Naive thymus-derived CD4-positive, alpha-beta T cell (primary cell): ENCODE measurements at regions not wholly inside any gene's neighbourhood (a gene's known extent, or its start where the extent isn't known, plus 50 kb on each side); places are given as distances from the start of the nearest gene placed in this dataset.

Experiments used
- ATAC-seq: fragments of 150-1000 bp; cut with Tn5 transposase; 2 replicates; pipeline ENCODE4 v1.10.0; 2021; ENCODE audit warnings: mild to moderate bottlenecking, moderate library complexity
- CTCF ChIA-PET: fragments of 350-600 bp; sonication (Branson Sonifier 250); formaldehyde crosslinking; loops from one replicate; lab custom pipeline; 2021; ENCODE audit warnings: antibody characterized with exemption; lab: Charles Lee
- POLR2A ChIA-PET: fragments of 350-600 bp; sonication (Branson Sonifier 250); formaldehyde crosslinking; loops from one replicate; lab custom pipeline; 2021; ENCODE audit warnings: antibody characterized with exemption, inconsistent platforms; lab: Charles Lee
- DNase-seq, 9 donors: peaks; one replicate each; pipeline versions ENCODE4 v3.0.0 to v3.0.0-alpha.2; 2020 to 2022; ENCODE audit warnings: mixed read lengths in 1 of 9
- H3K27ac ChIP-seq: one replicate; pipeline ENCODE4 v1.7.0; 2013; ENCODE audit warnings: mild to moderate bottlenecking, low read depth, low read length, moderate library complexity
- H3K27me3 ChIP-seq, 2 donors: one replicate each; pipeline ENCODE4 v1.7.0; 2013; ENCODE audit warnings: low read length in 2 of 2, mild to moderate bottlenecking in 2 of 2, moderate library complexity in 2 of 2; ENCODE audit not compliant: control insufficient read depth in 2 of 2, insufficient read depth in 2 of 2
- H3K36me3 ChIP-seq, 3 experiments: 1 replicate in 2 of 3; 2 replicates in 1 of 3; pipeline ENCODE4 v1.7.0; 2013; ENCODE audit warnings: low read length in 3 of 3, mild to moderate bottlenecking in 3 of 3, moderate library complexity in 1 of 3; ENCODE audit not compliant: insufficient read depth in 3 of 3, control insufficient read depth in 2 of 3
- H3K4me1 ChIP-seq, 2 donors: one replicate each; pipeline ENCODE4 v1.7.0; 2013; ENCODE audit warnings: low read length in 2 of 2, mild to moderate bottlenecking in 2 of 2, moderate library complexity in 1 of 2; ENCODE audit not compliant: control insufficient read depth in 2 of 2, insufficient read depth in 2 of 2
- H3K4me3 ChIP-seq: 2 replicates; pipeline ENCODE4 v1.7.0; 2013; ENCODE audit warnings: mild to moderate bottlenecking, low read length
- H3K9me3 ChIP-seq, 3 experiments: 1 replicate in 2 of 3; 2 replicates in 1 of 3; pipeline ENCODE4 v1.7.0; 2013; ENCODE audit warnings: low read length in 3 of 3; ENCODE audit not compliant: control insufficient read depth in 2 of 3
- H3K27ac Mint-ChIP-seq, 9 donors: one replicate each; pipeline ENCODE4 v1.8.0; 2020 to 2022; ENCODE audit warnings: mixed read lengths in 9 of 9, mild to moderate bottlenecking in 8 of 9, moderate library complexity in 5 of 9, inconsistent platforms in 2 of 9
- H3K27me3 Mint-ChIP-seq, 5 donors: one replicate each; pipeline ENCODE4 v1.8.0; 2021 to 2022; ENCODE audit warnings: mixed read lengths in 5 of 5, mild to moderate bottlenecking in 1 of 5
- H3K36me3 Mint-ChIP-seq, 5 donors: one replicate each; pipeline ENCODE4 v1.8.0; 2020 to 2022; ENCODE audit warnings: mixed read lengths in 5 of 5, mild to moderate bottlenecking in 3 of 5, inconsistent platforms in 1 of 5
- H3K4me1 Mint-ChIP-seq, 7 donors: one replicate each; pipeline ENCODE4 v1.8.0; 2020 to 2022; ENCODE audit warnings: mixed read lengths in 7 of 7, mild to moderate bottlenecking in 3 of 7, inconsistent platforms in 1 of 7
- H3K4me3 Mint-ChIP-seq, 10 donors: one replicate each; pipeline ENCODE4 v1.8.0; 2020 to 2022; ENCODE audit warnings: mild to moderate bottlenecking in 10 of 10, mixed read lengths in 10 of 10, moderate library complexity in 6 of 10, inconsistent platforms in 2 of 10
- H3K9me3 Mint-ChIP-seq, 11 donors: one replicate each; pipeline ENCODE4 v1.8.0; 2020 to 2022; ENCODE audit warnings: mixed read lengths in 11 of 11, mild to moderate bottlenecking in 4 of 11, inconsistent platforms in 1 of 11, moderate library complexity in 1 of 11
- intact Hi-C, 2 donors: fragments of 100-400 bp; cut with micrococcal nuclease; formaldehyde crosslinking; loops; one replicate each; pipeline ENCODE4 v1.15.1; 2023

DNA sequence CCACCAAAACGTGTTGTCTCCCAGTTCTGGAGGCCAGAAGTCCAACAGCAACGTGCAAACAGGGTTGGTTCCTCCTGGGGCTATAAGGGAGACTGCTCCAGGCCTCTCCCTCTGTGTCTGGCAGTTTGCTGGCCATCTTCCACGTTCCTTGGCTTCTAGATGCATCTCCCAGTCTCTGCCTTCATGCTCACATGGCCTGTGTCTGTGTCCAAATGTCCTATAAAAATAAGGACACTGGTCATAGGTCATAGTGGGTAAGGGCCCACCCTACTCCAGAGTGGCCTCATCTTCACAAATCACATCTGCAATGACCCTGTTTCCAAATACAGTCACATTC, 69.4 kb upstream of the TAF1B start:
- H3K4me3 Mint-ChIP-seq = no peak overlapping the region
- ATAC-seq (no peak), DNase-seq (no peak)
- no peaks in the 10 kb centered on the region for H3K9me3 Mint-ChIP-seq
- H3K4me1 Mint-ChIP-seq = peaks cover 4 to 25% (median 14%) of the 10 kb centered on the region in 7 donors
- Histone ChIP-seq H3K4me3 (no peak overlapping the region), H3K36me3 (no peaks in the 10 kb centered on the region), H3K9me3 (no peaks in the 10 kb centered on the region), H3K27me3 (no peaks in the 10 kb centered on the region), H3K4me1 (peaks cover 4 to 10% of the 10 kb centered on the region in 2 donors), H3K27ac (no peak overlapping the region)
- CTCF ChIA-PET = interaction anchor here (0.7 kb wide), 1 partner anchor 322 kb away, joined by 3 read pairs; no protein-coding TSS in a partner anchor
- intact Hi-C loops = no loop called here
- H3K27me3 Mint-ChIP-seq = peaks cover 0 to 3% (median 0%) of the 10 kb centered on the region in 5 donors
- no peak overlapping the region for H3K27ac Mint-ChIP-seq
- peaks cover 0 to 2% (median 0%) of the 10 kb centered on the region in 5 donors for H3K36me3 Mint-ChIP-seq
- POLR2A ChIA-PET = no interaction called here

DNA sequence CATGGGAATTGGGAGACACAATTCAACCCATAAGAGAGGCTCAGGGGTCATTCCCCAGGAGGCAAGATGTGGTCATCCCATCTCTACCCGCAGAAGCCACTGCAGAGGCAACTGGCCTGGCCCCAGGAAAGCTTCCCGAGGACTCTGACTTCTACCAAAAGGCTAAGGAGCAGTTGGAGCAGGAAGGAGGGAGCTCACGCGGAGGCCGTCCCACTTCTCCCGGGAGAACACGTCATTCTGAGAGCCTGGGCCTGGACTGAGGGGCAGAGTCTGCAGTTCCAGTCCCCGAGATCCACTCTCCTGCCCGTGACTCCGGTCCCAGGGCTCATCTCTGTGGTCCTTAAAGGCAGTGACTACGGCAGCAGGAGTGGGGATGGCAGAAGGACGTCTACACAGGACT, 69.0 kb upstream of the TAF1B start:
- intact Hi-C loops = no loop called here
- DNase-seq (no peak), ATAC-seq (no peak)
- ChIA-PET POLR2A (no interaction called here), CTCF (no interaction called here)
- H3K36me3 ChIP-seq = no peaks in the 10 kb centered on the region
- no peak overlapping the region for H3K4me3 ChIP-seq
- no peaks in the 10 kb centered on the region for H3K27me3 ChIP-seq
- H3K9me3 ChIP-seq = no peaks in the 10 kb centered on the region
- peaks cover 8 to 29% (median 18%) of the 10 kb centered on the region in 7 donors for H3K4me1 Mint-ChIP-seq
- peaks cover 0 to 3% (median 0%) of the 10 kb centered on the region in 5 donors for H3K27me3 Mint-ChIP-seq
- no peak overlapping the region for H3K4me3 Mint-ChIP-seq
- no peaks in the 10 kb centered on the region for H3K9me3 Mint-ChIP-seq
- no peak overlapping the region for H3K27ac Mint-ChIP-seq
- H3K4me1 ChIP-seq = peaks cover 8 to 14% of the 10 kb centered on the region in 2 donors
- no peak overlapping the region for H3K27ac ChIP-seq
- H3K36me3 Mint-ChIP-seq = peaks cover 0 to 2% (median 0%) of the 10 kb centered on the region in 5 donors

DNA sequence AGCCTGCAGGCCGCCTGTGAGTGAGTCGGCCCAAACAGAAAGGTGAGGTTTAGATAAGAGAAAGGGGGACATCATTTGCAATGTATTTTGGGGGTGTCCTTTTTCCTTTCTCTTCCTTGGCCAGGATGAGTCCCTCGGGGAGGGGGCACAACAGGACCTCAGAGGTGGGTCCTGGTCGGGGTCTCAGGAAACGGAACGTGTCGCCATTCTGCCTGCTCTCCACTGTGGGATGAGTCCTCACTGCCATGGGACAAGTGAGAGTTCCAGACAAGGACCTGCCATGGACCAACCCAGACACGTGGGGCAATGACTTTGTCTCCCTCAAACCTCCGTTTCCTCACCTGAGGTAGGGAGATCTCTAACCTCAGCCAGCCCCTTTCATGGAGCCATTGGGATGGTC, 67.9 kb upstream of the TAF1B start:
- ChIA-PET CTCF (no interaction called here), POLR2A (no interaction called here)
- Histone ChIP-seq H3K4me3 (no peak overlapping the region), H3K27me3 (no peaks in the 10 kb centered on the region), H3K4me1 (peaks cover 18 to 19% of the 10 kb centered on the region in 2 donors), H3K9me3 (no peaks in the 10 kb centered on the region), H3K27ac (no peak overlapping the region), H3K36me3 (no peaks in the 10 kb centered on the region)
- no peak overlapping the region for H3K4me3 Mint-ChIP-seq
- H3K36me3 Mint-ChIP-seq = peaks cover 0 to 2% (median 0%) of the 10 kb centered on the region in 5 donors
- intact Hi-C loops = no loop called here
- peaks cover 16 to 32% (median 23%) of the 10 kb centered on the region in 7 donors for H3K4me1 Mint-ChIP-seq
- H3K27me3 Mint-ChIP-seq = peaks cover 0 to 3% (median 0%) of the 10 kb centered on the region in 5 donors
- no peak overlapping the region for H3K27ac Mint-ChIP-seq
- no peaks in the 10 kb centered on the region for H3K9me3 Mint-ChIP-seq
- DNase-seq = no peak
- no peak for ATAC-seq

DNA sequence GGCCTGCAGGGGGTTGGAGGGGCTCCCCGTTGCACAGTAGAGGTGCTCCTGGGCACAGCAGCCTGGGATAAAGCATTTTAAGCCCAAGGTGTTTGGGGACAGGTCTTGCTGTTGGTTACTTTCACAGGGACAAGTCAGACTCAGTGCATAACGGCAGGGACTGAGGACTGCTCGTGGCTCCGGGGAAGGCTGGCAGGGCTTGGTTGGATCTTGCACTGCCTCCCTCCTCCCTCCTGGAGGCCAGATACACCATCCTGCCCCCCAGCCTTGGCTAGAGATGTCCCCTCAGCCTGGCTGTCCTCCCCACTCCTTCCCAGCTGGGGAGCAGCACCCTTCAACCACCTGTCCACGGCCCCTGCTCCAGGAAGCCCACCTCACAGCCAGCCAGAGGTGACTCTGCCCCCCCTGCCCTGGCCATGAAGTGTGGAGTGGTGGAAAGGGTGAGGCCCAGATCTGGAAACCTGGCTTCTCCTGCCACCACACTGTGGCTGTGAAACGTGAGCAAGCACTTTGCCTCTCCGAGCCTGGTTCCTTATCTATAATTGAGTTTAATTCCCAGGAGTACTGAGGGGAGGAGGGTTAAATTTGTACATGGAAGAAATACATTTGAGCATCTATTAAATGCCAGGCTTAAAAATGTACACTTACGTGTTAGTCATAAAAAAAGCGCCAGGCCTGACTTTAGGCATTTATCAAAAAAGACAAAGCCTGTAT, 67.1 kb upstream of the TAF1B start:
- ATAC-seq = no peak
- Mint-ChIP-seq H3K27ac (no peak overlapping the region), H3K4me3 (no peak overlapping the region), H3K9me3 (no peaks in the 10 kb centered on the region), H3K4me1 (peaks cover 17 to 36% (median 29%) of the 10 kb centered on the region in 7 donors), H3K27me3 (peaks cover 0 to 3% (median 0%) of the 10 kb centered on the region in 5 donors), H3K36me3 (peaks cover 0 to 2% (median 0%) of the 10 kb centered on the region in 5 donors)
- intact Hi-C loops = no loop called here
- no peak for DNase-seq
- Histone ChIP-seq H3K27ac (no peak overlapping the region), H3K4me3 (no peak overlapping the region), H3K27me3 (no peaks in the 10 kb centered on the region), H3K9me3 (no peaks in the 10 kb centered on the region), H3K36me3 (no peaks in the 10 kb centered on the region), H3K4me1 (peaks cover 18 to 23% of the 10 kb centered on the region in 2 donors)
- ChIA-PET POLR2A (no interaction called here), CTCF (no interaction called here)

DNA sequence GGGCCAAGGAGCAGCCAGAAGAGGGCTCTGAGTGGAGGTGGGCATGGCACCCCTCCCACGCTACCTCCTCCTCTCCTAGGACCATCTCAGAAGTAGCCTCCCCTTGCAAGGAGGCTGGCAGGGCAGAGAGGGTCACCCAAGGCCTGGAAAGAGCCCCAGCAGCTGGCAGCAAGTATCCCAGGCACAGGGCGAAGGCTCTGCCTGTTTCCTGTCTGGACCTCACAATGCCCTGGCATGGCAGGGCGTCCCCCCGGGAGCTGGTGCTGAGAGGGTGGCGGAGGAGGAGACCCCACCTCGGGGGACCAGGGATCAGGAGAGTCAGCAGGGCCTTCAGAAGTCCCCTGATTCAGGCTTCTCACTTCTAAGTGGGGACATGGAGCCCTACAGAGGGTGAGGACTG, 66.2 kb upstream of the TAF1B start:
- H3K4me3 ChIP-seq = no peak overlapping the region

DNA sequence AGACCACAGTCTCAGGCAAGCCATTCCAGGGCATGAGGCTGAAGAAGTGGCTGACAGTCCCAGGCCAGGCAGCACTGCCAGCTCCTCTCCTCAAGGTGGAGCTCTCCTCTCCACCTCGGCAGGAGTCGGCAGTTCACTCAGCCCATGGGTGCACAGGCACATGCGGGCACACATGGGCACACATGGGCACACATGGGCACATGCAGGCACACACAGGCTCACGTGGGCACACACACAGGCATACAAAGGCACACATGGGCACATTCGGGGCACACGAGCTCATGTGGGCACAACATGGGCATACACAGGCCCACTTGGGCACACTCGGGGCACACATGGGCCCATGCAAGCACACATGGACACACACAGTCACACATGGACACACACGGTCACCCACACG, 65.3 kb upstream of the TAF1B start:
- CTCF ChIA-PET = interaction anchor here (1.1 kb wide), 1 partner anchor 23 kb away, joined by 3 read pairs; no protein-coding TSS in a partner anchor
- peak overlapping the region in 6 of 9 donors; percentile 14 to 82 (median 50) for H3K27ac Mint-ChIP-seq

More for the DNA sequence above, 66.2 kb upstream of the TAF1B start:
- Mint-ChIP-seq H3K27ac (no peak overlapping the region), H3K9me3 (no peaks in the 10 kb centered on the region), H3K36me3 (peaks cover 0 to 2% (median 0%) of the 10 kb centered on the region in 5 donors), H3K4me1 (peaks cover 17 to 45% (median 34%) of the 10 kb centered on the region in 7 donors), H3K27me3 (peaks cover 0 to 3% (median 0%) of the 10 kb centered on the region in 5 donors), H3K4me3 (no peak overlapping the region)
- Histone ChIP-seq H3K9me3 (no peaks in the 10 kb centered on the region), H3K36me3 (no peaks in the 10 kb centered on the region), H3K27me3 (no peaks in the 10 kb centered on the region), H3K27ac (no peak overlapping the region), H3K4me1 (peaks cover 22 to 32% of the 10 kb centered on the region in 2 donors)
- ChIA-PET CTCF (interaction anchor here (0.6 kb wide), 1 partner anchor 26 kb away, joined by 3 read pairs; no protein-coding TSS in a partner anchor), POLR2A (no interaction called here)
- ATAC-seq (no peak), DNase-seq (no peak)
- intact Hi-C loops = no loop called here

More for the DNA sequence above, 65.3 kb upstream of the TAF1B start:
- intact Hi-C loops = no loop called here
- Histone ChIP-seq H3K4me3 (no peak overlapping the region), H3K27me3 (no peaks in the 10 kb centered on the region), H3K27ac (no peak overlapping the region), H3K4me1 (peaks cover 31 to 40% of the 10 kb centered on the region in 2 donors), H3K9me3 (no peaks in the 10 kb centered on the region), H3K36me3 (no peaks in the 10 kb centered on the region)
- no peak for ATAC-seq
- peaks cover 0 to 3% (median 0%) of the 10 kb centered on the region in 5 donors for H3K27me3 Mint-ChIP-seq
- H3K4me1 Mint-ChIP-seq = peaks cover 23 to 53% (median 44%) of the 10 kb centered on the region in 7 donors
- H3K36me3 Mint-ChIP-seq = peaks cover 0 to 2% (median 0%) of the 10 kb centered on the region in 5 donors
- H3K4me3 Mint-ChIP-seq = peak overlapping the region in 1 of 10 donors; percentile 37
- POLR2A ChIA-PET = no interaction called here
- H3K9me3 Mint-ChIP-seq = no peaks in the 10 kb centered on the region
- DNase-seq = no peak
